Activated naive CD4-positive, alpha-beta T cell treated with anti-CD3 and anti-CD28 coated beads for 36 hours (primary cell): ENCODE measurements at regions not wholly inside any gene's neighbourhood (a gene's known extent, or its start where the extent isn't known, plus 50 kb on each side); places are given as distances from the start of the nearest gene placed in this dataset.

Experiments
- CTCF ChIA-PET: fragments of 350-600 bp; sonication (Branson Sonifier 250); formaldehyde crosslinking; loops from one replicate; lab custom pipeline; 2021; ENCODE audit warnings: antibody characterized with exemption; lab: Charles Lee
- DNase-seq: peaks from one replicate; pipeline ENCODE4 v3.0.0-alpha.2; 2020
- H3K27ac Mint-ChIP-seq: one replicate; pipeline ENCODE4 v1.8.0; 2021; ENCODE audit warnings: mild to moderate bottlenecking, mixed read lengths
- H3K27me3 Mint-ChIP-seq: one replicate; pipeline ENCODE4 v1.8.0; 2021; ENCODE audit warnings: low read depth, mixed read lengths
- H3K36me3 Mint-ChIP-seq: one replicate; pipeline ENCODE4 v1.8.0; 2021; ENCODE audit warnings: low read depth, mixed read lengths
- H3K4me1 Mint-ChIP-seq: one replicate; pipeline ENCODE4 v1.8.0; 2021; ENCODE audit warnings: low read depth, mixed read lengths
- H3K4me3 Mint-ChIP-seq: one replicate; pipeline ENCODE4 v1.8.0; 2021; ENCODE audit warnings: mild to moderate bottlenecking, moderate library complexity, mixed read lengths
- H3K9me3 Mint-ChIP-seq: one replicate; pipeline ENCODE4 v1.8.0; 2021; ENCODE audit warnings: mixed read lengths
- intact Hi-C: fragments of 100-400 bp; cut with micrococcal nuclease; formaldehyde crosslinking; loops from one replicate; pipeline ENCODE4 v1.15.1; 2023

GRCh38 chr4:30456716-30457115 lies 263.5 kb upstream of the PCDH7 start:
- Mint-ChIP-seq H3K4me1 (no peaks in the 10 kb centered on the region), H3K27ac (no peak overlapping the region), H3K36me3 (no peaks in the 10 kb centered on the region), H3K9me3 (peaks cover 17% of the 10 kb centered on the region), H3K4me3 (no peak overlapping the region), H3K27me3 (no peaks in the 10 kb centered on the region)
- CTCF ChIA-PET: no interaction called here
- intact Hi-C loops: no loop called here
- no peak for DNase-seq

- DNase-seq: no peak
- Mint-ChIP-seq H3K9me3 (peaks cover 7% of the 10 kb centered on the region), H3K4me3 (no peak overlapping the region), H3K27me3 (no peaks in the 10 kb centered on the region), H3K36me3 (no peaks in the 10 kb centered on the region), H3K4me1 (no peaks in the 10 kb centered on the region), H3K27ac (no peak overlapping the region)
- intact Hi-C loops: no loop called here
- CTCF ChIA-PET: no interaction called here
Observed at GRCh38 chr4:30460818-30461217, 259.4 kb upstream of the PCDH7 start.

GRCh38 chr4:30461218-30461617 lies 259.0 kb upstream of the PCDH7 start:
- no peak for DNase-seq
- CTCF ChIA-PET: no interaction called here

GRCh38 chr4:30462445-30463090 lies 257.6 kb upstream of the PCDH7 start:
- CTCF ChIA-PET: no interaction called here
- Mint-ChIP-seq H3K4me1 (no peaks in the 10 kb centered on the region), H3K4me3 (no peak overlapping the region), H3K36me3 (no peaks in the 10 kb centered on the region), H3K9me3 (peaks cover 3% of the 10 kb centered on the region), H3K27ac (no peak overlapping the region), H3K27me3 (no peaks in the 10 kb centered on the region)
- intact Hi-C loops: no loop called here
- no peak for DNase-seq

More at GRCh38 chr4:30461218-30461617, 259.0 kb upstream of the PCDH7 start:
- intact Hi-C loops: no loop called here
- Mint-ChIP-seq H3K4me1 (no peaks in the 10 kb centered on the region), H3K4me3 (no peak overlapping the region), H3K27ac (no peak overlapping the region), H3K27me3 (no peaks in the 10 kb centered on the region), H3K36me3 (no peaks in the 10 kb centered on the region), H3K9me3 (peaks cover 6% of the 10 kb centered on the region)

- intact Hi-C loops: no loop called here
- Mint-ChIP-seq H3K9me3 (peaks cover 3% of the 10 kb centered on the region), H3K27ac (no peak overlapping the region), H3K27me3 (no peaks in the 10 kb centered on the region), H3K36me3 (no peaks in the 10 kb centered on the region), H3K4me3 (no peak overlapping the region), H3K4me1 (no peaks in the 10 kb centered on the region)
- CTCF ChIA-PET: no interaction called here
- DNase-seq: no peak
Observed at GRCh38 chr4:30471861-30472260, 248.3 kb upstream of the PCDH7 start.

GRCh38 chr4:30473225-30473624 lies 246.9 kb upstream of the PCDH7 start:
- Mint-ChIP-seq H3K36me3 (no peaks in the 10 kb centered on the region), H3K4me1 (no peaks in the 10 kb centered on the region), H3K4me3 (no peak overlapping the region), H3K9me3 (peaks cover 3% of the 10 kb centered on the region), H3K27me3 (no peaks in the 10 kb centered on the region), H3K27ac (no peak overlapping the region)
- CTCF ChIA-PET: no interaction called here
- intact Hi-C loops: no loop called here
- DNase-seq: no peak

- Mint-ChIP-seq H3K27me3 (no peaks in the 10 kb centered on the region), H3K36me3 (peaks cover 2% of the 10 kb centered on the region), H3K4me3 (no peak overlapping the region), H3K9me3 (peaks cover 20% of the 10 kb centered on the region), H3K4me1 (no peaks in the 10 kb centered on the region), H3K27ac (no peak overlapping the region)
- CTCF ChIA-PET: interaction anchor here (0.6 kb wide), 1 partner anchor 702 kb away, joined by 3 read pairs; no protein-coding TSS in a partner anchor
- DNase-seq: no peak
- intact Hi-C loops: no loop called here
Observed at GRCh38 chr4:30495251-30495650, 224.9 kb upstream of the PCDH7 start.

- Mint-ChIP-seq H3K9me3 (peaks cover 19% of the 10 kb centered on the region), H3K27me3 (no peaks in the 10 kb centered on the region), H3K4me3 (no peak overlapping the region), H3K36me3 (no peaks in the 10 kb centered on the region), H3K27ac (no peak overlapping the region), H3K4me1 (no peaks in the 10 kb centered on the region)
- CTCF ChIA-PET: interaction anchor here (0.6 kb wide), 1 partner anchor 701 kb away, joined by 3 read pairs; no protein-coding TSS in a partner anchor
- DNase-seq: no peak
- intact Hi-C loops: no loop called here
Observed at GRCh38 chr4:30495651-30496310, 224.4 kb upstream of the PCDH7 start.

GRCh38 chr4:30511751-30512150 lies 208.4 kb upstream of the PCDH7 start:
- intact Hi-C loops: no loop called here
- CTCF ChIA-PET: no interaction called here
- no peak overlapping the region for H3K27ac Mint-ChIP-seq
- H3K4me3 Mint-ChIP-seq: no peak overlapping the region
- no peaks in the 10 kb centered on the region for H3K4me1 Mint-ChIP-seq
- peaks cover 10% of the 10 kb centered on the region for H3K9me3 Mint-ChIP-seq
- no peaks in the 10 kb centered on the region for H3K27me3 Mint-ChIP-seq
- no peak for DNase-seq
- H3K36me3 Mint-ChIP-seq: no peaks in the 10 kb centered on the region

GRCh38 chr4:30518211-30518610 lies 202.0 kb upstream of the PCDH7 start:
- intact Hi-C loops: no loop called here
- Mint-ChIP-seq H3K27me3 (no peaks in the 10 kb centered on the region), H3K27ac (no peak overlapping the region), H3K36me3 (no peaks in the 10 kb centered on the region), H3K9me3 (peaks cover 12% of the 10 kb centered on the region), H3K4me3 (no peak overlapping the region), H3K4me1 (no peaks in the 10 kb centered on the region)
- no peak for DNase-seq
- CTCF ChIA-PET: interaction anchor here (0.6 kb wide), 1 partner anchor 126 kb away, joined by 3 read pairs; no protein-coding TSS in a partner anchor

GRCh38 chr4:30525662-30526315 lies 194.4 kb upstream of the PCDH7 start:
- DNase-seq: no peak
- no peaks in the 10 kb centered on the region for H3K27me3 Mint-ChIP-seq
- no peaks in the 10 kb centered on the region for H3K36me3 Mint-ChIP-seq
- CTCF ChIA-PET: no interaction called here
- H3K4me3 Mint-ChIP-seq: no peak overlapping the region
- no peaks in the 10 kb centered on the region for H3K4me1 Mint-ChIP-seq
- peaks cover 3% of the 10 kb centered on the region for H3K9me3 Mint-ChIP-seq
- H3K27ac Mint-ChIP-seq: no peak overlapping the region
- intact Hi-C loops: no loop called here

- H3K27ac Mint-ChIP-seq: no peak overlapping the region
- intact Hi-C loops: no loop called here
- no peaks in the 10 kb centered on the region for H3K36me3 Mint-ChIP-seq
- CTCF ChIA-PET: no interaction called here
- H3K9me3 Mint-ChIP-seq: peaks cover 7% of the 10 kb centered on the region
- H3K4me1 Mint-ChIP-seq: no peaks in the 10 kb centered on the region
- H3K27me3 Mint-ChIP-seq: no peaks in the 10 kb centered on the region
- H3K4me3 Mint-ChIP-seq: no peak overlapping the region
- DNase-seq: no peak
Observed at GRCh38 chr4:30535255-30535654, 184.9 kb upstream of the PCDH7 start.

GRCh38 chr4:30536231-30536630 lies 183.9 kb upstream of the PCDH7 start:
- H3K4me1 Mint-ChIP-seq: no peaks in the 10 kb centered on the region
- no peaks in the 10 kb centered on the region for H3K27me3 Mint-ChIP-seq
- no peak for DNase-seq
- H3K27ac Mint-ChIP-seq: no peak overlapping the region
- CTCF ChIA-PET: no interaction called here
- H3K4me3 Mint-ChIP-seq: no peak overlapping the region
- intact Hi-C loops: no loop called here
- H3K36me3 Mint-ChIP-seq: no peaks in the 10 kb centered on the region
- peaks cover 7% of the 10 kb centered on the region for H3K9me3 Mint-ChIP-seq
